ENCODE measurements at regions not wholly inside any gene's neighbourhood (a gene's known extent, or its start where the extent isn't known, plus 50 kb on each side); places are given as distances from the start of the nearest gene placed in this dataset.

DNA sequence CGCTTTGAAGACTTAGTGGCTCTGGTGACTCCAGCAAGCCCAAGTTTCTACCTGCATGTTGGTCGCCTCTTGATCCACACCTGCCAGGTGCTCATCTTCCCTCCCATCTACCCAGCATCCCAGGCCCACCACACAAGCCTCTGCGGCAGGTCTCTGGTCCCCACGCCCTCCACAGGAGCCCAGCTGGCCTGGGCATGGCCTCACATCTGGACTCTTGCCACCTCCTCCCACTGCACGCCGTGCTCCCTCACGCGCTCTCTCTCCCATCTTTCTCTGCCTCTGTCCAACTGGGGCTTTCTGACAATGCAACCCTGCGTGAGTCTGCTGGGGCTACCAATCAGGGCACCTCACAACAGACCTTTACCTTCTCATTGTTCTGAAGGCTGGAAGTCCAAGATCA, 50.2 kb upstream of the FGFR2 start (continued):
- TF ChIP-seq SP7 (tag by site-specific recombination; IDR thresholded peaks at IDR 0.05), result no peak
- TF ChIP-seq, protein P1, sequence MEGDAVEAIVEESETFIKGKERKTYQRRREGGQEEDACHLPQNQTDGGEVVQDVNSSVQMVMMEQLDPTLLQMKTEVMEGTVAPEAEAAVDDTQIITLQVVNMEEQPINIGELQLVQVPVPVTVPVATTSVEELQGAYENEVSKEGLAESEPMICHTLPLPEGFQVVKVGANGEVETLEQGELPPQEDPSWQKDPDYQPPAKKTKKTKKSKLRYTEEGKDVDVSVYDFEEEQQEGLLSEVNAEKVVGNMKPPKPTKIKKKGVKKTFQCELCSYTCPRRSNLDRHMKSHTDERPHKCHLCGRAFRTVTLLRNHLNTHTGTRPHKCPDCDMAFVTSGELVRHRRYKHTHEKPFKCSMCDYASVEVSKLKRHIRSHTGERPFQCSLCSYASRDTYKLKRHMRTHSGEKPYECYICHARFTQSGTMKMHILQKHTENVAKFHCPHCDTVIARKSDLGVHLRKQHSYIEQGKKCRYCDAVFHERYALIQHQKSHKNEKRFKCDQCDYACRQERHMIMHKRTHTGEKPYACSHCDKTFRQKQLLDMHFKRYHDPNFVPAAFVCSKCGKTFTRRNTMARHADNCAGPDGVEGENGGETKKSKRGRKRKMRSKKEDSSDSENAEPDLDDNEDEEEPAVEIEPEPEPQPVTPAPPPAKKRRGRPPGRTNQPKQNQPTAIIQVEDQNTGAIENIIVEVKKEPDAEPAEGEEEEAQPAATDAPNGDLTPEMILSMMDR (tag by site-specific recombination; IDR thresholded peaks at IDR 0.05), result no peak

DNA sequence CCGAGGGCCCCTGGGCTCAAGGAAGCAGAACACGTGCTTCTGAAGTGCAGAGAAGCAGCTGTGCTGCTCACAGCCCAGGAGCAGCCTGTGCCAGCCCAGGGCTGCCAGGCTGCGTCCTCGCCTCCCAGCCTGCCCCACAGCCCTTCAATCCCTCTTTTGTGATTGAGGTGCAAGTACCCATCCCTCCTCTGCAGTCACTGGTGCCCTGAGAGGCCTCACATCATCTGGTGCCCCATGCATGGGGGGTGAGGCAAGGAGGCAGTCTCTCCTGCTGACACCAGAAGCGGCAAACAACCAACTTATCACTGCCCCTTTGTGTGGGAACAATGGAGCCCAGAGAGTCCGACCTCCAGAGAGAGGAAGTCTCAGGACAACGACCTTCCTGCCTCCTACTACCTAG, 49.8 kb upstream of the FGFR2 start:
- H3K27ac ChIP-seq (ENCODE audit: extremely low read depth, low read depth, low read length), result no peak overlapping the region
- no peaks in the 10 kb centered on the region for H3K9me3 ChIP-seq (ENCODE audit: control insufficient read depth, insufficient read depth, low read depth, low read length)
- TF ChIP-seq, protein P2, sequence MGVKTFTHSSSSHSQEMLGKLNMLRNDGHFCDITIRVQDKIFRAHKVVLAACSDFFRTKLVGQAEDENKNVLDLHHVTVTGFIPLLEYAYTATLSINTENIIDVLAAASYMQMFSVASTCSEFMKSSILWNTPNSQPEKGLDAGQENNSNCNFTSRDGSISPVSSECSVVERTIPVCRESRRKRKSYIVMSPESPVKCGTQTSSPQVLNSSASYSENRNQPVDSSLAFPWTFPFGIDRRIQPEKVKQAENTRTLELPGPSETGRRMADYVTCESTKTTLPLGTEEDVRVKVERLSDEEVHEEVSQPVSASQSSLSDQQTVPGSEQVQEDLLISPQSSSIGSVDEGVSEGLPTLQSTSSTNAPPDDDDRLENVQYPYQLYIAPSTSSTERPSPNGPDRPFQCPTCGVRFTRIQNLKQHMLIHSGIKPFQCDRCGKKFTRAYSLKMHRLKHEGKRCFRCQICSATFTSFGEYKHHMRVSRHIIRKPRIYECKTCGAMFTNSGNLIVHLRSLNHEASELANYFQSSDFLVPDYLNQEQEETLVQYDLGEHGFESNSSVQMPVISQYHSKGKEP (tag by site-specific recombination; IDR thresholded peaks at IDR 0.05), result no peak
- TF ChIP-seq ZFHX2 (tag by site-specific recombination; conservative IDR thresholded peaks at IDR 0.05), result no peak
- no peak for TF ChIP-seq ZNF10 (tag by site-specific recombination; IDR thresholded peaks at IDR 0.05)
- no peak for TF ChIP-seq RBAK (tag by site-specific recombination; IDR thresholded peaks at IDR 0.05)
- TF ChIP-seq ZNF24 (tag by site-specific recombination; IDR thresholded peaks at IDR 0.05), result no peak
- TF ChIP-seq ZNF366 (tag by site-specific recombination; conservative IDR thresholded peaks at IDR 0.05), result no peak
- ChIA-PET CTCF (no interaction called here), POLR2A (no interaction called here)
- no peaks in the 10 kb centered on the region for H3K4me1 ChIP-seq (ENCODE audit: control insufficient read depth, insufficient read depth, low read length)
- H3K36me3 ChIP-seq (ENCODE audit: control insufficient read depth in 2 of 2, insufficient read depth in 1 of 2, low read length in 2 of 2), result no peaks in the 10 kb centered on the region
- no peak overlapping the region for H3K4me3 ChIP-seq (ENCODE audit: low read depth, low read length)
